ENCODE measurements at regions not wholly inside any gene's neighbourhood (a gene's known extent, or its start where the extent isn't known, plus 50 kb on each side); places are given as distances from the start of the nearest gene placed in this dataset.
A peak's percentile ranks its signal among the peaks of the same experiment; 100 is the strongest.

DNA sequence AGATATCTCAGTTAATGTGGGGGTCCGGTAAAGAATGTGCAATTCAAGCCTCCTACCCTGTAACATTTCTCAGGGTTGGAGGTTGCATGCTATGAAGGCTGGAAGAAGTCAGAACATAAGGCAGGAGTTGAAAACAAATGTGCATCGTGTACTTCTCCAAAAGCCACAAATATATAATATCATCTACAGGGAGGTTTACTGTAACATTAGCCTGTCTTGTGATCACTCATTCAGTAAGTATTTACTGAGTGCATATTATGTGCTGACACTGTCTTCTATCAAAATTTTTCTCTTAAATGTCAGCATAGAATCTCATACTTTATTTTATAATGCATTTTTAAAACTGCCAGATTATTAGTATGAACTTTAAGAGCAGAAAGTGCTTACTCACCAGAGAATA is 105.6 kb upstream of the ZNF366 start:
- H3K36me3 ChIP-seq, result no peaks in the 10 kb centered on the region
- intact Hi-C loops (cut with DNase I), result loop anchor here in 8 of 10 donors (5.0 to 10.0 kb wide), 4 partner anchors 202 to 234 kb away; partner anchors contain the start of gene TNPO1 (in 6 of the 8)
- no peak for ATAC-seq

DNA sequence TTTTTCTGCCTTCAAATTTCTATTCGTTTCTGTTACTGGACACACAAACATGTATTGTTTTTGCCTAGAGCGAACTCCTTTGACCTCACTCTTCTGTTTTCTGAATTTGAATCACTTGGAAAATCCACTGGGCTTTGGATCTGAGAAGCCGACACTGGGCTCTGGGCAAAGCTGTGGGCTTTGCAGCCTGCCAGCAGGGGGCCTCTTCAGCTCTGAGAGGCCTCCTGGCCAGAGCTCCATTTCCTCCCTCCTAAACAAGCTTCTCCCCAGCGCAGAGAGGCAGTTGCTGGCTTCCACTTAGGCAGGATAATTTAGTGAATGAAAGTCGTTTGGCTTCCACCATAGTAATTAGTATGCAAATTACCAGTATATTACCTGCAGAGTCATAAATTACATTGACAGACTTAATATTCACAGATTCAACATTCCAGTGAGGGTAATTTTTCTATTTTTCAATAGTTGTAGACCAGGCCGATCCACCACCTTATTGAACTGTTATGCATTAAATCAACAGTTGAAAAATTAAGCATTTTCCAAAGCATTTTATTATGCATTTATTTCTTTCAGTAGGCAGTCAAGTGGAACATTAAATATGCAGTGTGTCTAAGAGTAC is 104.0 kb upstream of the ZNF366 start:
- intact Hi-C loops (cut with DNase I), result loop anchor here (1.0 to 10.0 kb wide), 7 partner anchors 204 to 236 kb away; partner anchors contain the start of gene TNPO1 (in 8 of the 10)
- H3K4me3 ChIP-seq, result peak overlapping the region in 1 of 12 donors; percentile 13
- H3K9me3 ChIP-seq, result no peaks in the 10 kb centered on the region
- no peaks in the 10 kb centered on the region for H3K27me3 ChIP-seq
- no peaks in the 10 kb centered on the region for H3K36me3 ChIP-seq
- WGBS, 4 donors, result 19 to 22% (median 21%) methylated on average over 6 of the region's 6 CpGs
- ATAC-seq (peak; percentile 89 to 99 (median 97)), DNase-seq (peak; percentile 69 to 83 (median 75))
- H3K27ac ChIP-seq, result no peak overlapping the region
- TF ChIP-seq, protein P1, sequence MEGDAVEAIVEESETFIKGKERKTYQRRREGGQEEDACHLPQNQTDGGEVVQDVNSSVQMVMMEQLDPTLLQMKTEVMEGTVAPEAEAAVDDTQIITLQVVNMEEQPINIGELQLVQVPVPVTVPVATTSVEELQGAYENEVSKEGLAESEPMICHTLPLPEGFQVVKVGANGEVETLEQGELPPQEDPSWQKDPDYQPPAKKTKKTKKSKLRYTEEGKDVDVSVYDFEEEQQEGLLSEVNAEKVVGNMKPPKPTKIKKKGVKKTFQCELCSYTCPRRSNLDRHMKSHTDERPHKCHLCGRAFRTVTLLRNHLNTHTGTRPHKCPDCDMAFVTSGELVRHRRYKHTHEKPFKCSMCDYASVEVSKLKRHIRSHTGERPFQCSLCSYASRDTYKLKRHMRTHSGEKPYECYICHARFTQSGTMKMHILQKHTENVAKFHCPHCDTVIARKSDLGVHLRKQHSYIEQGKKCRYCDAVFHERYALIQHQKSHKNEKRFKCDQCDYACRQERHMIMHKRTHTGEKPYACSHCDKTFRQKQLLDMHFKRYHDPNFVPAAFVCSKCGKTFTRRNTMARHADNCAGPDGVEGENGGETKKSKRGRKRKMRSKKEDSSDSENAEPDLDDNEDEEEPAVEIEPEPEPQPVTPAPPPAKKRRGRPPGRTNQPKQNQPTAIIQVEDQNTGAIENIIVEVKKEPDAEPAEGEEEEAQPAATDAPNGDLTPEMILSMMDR (IDR thresholded peaks at IDR 0.05), result peak; percentile 88 to 99 (median 92)
- no peak for TF ChIP-seq POLR2A (IDR thresholded peaks at IDR 0.05)
- H3K4me1 ChIP-seq, result peaks cover 0 to 8% (median 0%) of the 10 kb centered on the region in 12 donors

More for the DNA sequence above, 105.6 kb upstream of the ZNF366 start:
- 89 to 94% (median 94%) methylated on average over 2 of the region's 2 CpGs for whole genome bisulfite sequencing, 4 donors
- TF ChIP-seq POLR2A (IDR thresholded peaks at IDR 0.05), result no peak
- TF ChIP-seq, protein P1 (IDR thresholded peaks at IDR 0.05), result no peak
- Histone ChIP-seq H3K27me3 (no peaks in the 10 kb centered on the region), H3K4me1 (peaks cover 0 to 8% (median 0%) of the 10 kb centered on the region in 12 donors), H3K4me3 (no peak overlapping the region), H3K27ac (no peak overlapping the region), H3K9me3 (no peaks in the 10 kb centered on the region)
- no peak for DNase-seq

DNA sequence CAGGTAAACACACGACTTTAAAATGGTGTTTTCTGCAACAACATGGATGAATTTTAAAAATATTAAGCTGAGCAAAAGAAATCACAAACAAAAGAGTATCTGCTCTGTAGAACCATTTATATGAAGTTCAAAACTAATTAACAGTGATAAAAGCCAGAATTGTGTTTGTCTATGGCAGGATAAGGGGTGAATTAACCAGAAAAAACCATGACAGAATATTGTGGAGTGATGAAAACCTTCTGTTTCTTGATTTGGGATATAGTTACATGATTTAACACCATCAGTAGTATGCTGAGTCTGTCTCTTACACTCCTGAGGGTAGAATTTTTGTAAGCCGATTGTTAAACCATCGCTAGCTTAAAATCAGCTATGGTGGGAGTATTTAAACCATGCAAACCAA is 101.7 kb upstream of the ZNF366 start:
- H3K36me3 ChIP-seq, result no peaks in the 10 kb centered on the region
- DNase-seq (no peak), ATAC-seq (no peak)
- H3K27me3 ChIP-seq, result no peaks in the 10 kb centered on the region
- H3K4me1 ChIP-seq, result peaks cover 0 to 8% (median 0%) of the 10 kb centered on the region in 12 donors
- intact Hi-C loops (cut with DNase I), result no loop called here
- TF ChIP-seq, protein P1 (IDR thresholded peaks at IDR 0.05), result no peak
- TF ChIP-seq POLR2A (IDR thresholded peaks at IDR 0.05), result no peak
- H3K27ac ChIP-seq, result no peak overlapping the region
- no peak overlapping the region for H3K4me3 ChIP-seq
- 86 to 93% (median 88%) methylated on average over 3 of the region's 3 CpGs for WGBS, 4 donors
- no peaks in the 10 kb centered on the region for H3K9me3 ChIP-seq

DNA sequence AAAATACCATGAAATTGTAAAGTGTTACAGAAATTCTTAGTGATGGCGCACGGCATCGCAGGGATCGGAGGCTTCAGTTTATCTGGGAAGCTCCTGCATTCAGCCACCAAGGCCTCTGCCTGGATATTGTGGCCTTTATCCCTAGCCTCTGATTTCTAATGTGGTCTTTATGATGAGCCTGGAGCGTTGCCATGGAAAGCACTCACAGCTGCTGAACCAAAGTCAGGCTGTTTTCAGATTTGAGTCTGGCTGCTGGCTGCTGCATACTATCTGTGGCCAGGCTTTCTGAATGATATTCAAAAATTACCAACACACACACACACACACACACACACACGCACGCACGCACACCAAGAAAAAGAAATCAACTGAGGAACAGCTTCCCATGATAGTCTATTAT is 101.1 kb upstream of the ZNF366 start:
- intact Hi-C loops (cut with DNase I), result no loop called here
- no peak for TF ChIP-seq POLR2A (IDR thresholded peaks at IDR 0.05)
- TF ChIP-seq, protein P1 (IDR thresholded peaks at IDR 0.05), result no peak
- 73 to 77% (median 75%) methylated on average over 8 of the region's 8 CpGs for WGBS, 4 donors
- ATAC-seq (no peak), DNase-seq (peak in 3 of 5 donors; percentile 39 to 49 (median 43))
- no peak overlapping the region for H3K4me3 ChIP-seq
- H3K36me3 ChIP-seq, result no peaks in the 10 kb centered on the region
- no peaks in the 10 kb centered on the region for H3K27me3 ChIP-seq
- H3K4me1 ChIP-seq, result peaks cover 0 to 8% (median 0%) of the 10 kb centered on the region in 12 donors
- no peak overlapping the region for H3K27ac ChIP-seq
- H3K9me3 ChIP-seq, result no peaks in the 10 kb centered on the region
